ENCODE measurements at regions not wholly inside any gene's neighbourhood (a gene's known extent, or its start where the extent isn't known, plus 50 kb on each side); places are given as distances from the start of the nearest gene placed in this dataset.

DNA sequence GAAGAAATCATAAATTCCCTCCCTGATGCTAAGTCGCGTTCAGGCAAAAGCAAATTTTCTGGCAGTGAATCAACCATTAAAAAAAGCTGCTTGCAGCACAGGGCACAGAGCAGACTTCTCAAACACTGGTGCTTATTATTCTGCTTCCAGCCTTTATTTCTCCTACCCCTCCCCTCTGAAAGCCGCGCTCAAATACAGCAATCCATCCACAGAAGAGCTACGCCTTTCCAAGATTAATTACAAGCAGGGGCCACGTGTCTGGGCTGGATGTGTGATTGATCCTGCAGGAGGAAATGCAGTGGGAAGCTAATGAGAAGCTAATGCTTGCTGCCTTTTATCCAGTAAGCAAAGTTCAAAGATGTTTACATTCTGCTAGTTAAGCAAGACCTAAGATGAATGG, 134.9 kb upstream of the TOPAZ1 start:
- in situ Hi-C loops (cut with MboI; ENCODE audit: low sequenced_read_pairs) = no loop called here
- ChIA-PET POLR2A (ENCODE audit: unreplicated experiment) (no interaction called here), CTCF (no interaction called here)
- TF ChIP-seq MAZ (IDR thresholded peaks at IDR 0.05; ENCODE audit: borderline replicate concordance, low read depth, low read length) (no peak), RCOR1 (IDR thresholded peaks at IDR 0.05; ENCODE audit: insufficient replicate concordance, low read length) (no peak), RFX5 (IDR thresholded peaks at IDR 0.05; ENCODE audit: low read depth, low read length) (no peak), RAD21 (IDR thresholded peaks at IDR 0.05; ENCODE audit: low read length) (no peak), MXI1 (IDR thresholded peaks at IDR 0.05; ENCODE audit: borderline replicate concordance, low read depth, low read length) (no peak), FOS (IDR thresholded peaks at IDR 0.05; ENCODE audit: low read depth, low read length) (no peak), CEBPB (IDR thresholded peaks at IDR 0.05; ENCODE audit: low read depth, low read length) (no peak)
- TF ChIP-seq, protein P1, sequence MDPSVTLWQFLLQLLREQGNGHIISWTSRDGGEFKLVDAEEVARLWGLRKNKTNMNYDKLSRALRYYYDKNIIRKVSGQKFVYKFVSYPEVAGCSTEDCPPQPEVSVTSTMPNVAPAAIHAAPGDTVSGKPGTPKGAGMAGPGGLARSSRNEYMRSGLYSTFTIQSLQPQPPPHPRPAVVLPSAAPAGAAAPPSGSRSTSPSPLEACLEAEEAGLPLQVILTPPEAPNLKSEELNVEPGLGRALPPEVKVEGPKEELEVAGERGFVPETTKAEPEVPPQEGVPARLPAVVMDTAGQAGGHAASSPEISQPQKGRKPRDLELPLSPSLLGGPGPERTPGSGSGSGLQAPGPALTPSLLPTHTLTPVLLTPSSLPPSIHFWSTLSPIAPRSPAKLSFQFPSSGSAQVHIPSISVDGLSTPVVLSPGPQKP (IDR thresholded peaks at IDR 0.05; ENCODE audit: borderline replicate concordance, low read depth, low read length) = no peak
- TF ChIP-seq, protein P2, sequence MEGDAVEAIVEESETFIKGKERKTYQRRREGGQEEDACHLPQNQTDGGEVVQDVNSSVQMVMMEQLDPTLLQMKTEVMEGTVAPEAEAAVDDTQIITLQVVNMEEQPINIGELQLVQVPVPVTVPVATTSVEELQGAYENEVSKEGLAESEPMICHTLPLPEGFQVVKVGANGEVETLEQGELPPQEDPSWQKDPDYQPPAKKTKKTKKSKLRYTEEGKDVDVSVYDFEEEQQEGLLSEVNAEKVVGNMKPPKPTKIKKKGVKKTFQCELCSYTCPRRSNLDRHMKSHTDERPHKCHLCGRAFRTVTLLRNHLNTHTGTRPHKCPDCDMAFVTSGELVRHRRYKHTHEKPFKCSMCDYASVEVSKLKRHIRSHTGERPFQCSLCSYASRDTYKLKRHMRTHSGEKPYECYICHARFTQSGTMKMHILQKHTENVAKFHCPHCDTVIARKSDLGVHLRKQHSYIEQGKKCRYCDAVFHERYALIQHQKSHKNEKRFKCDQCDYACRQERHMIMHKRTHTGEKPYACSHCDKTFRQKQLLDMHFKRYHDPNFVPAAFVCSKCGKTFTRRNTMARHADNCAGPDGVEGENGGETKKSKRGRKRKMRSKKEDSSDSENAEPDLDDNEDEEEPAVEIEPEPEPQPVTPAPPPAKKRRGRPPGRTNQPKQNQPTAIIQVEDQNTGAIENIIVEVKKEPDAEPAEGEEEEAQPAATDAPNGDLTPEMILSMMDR (conservative IDR thresholded peaks at IDR 0.05; ENCODE audit: low read depth, low read length) = no peak
- 20% methylated on average over 2 of the region's 6 CpGs; no CpG with 5 or more reads in 1 of the 2 experiments for WGBS, 2 experiments (ENCODE audit: extremely low coverage in 2 of 2, insufficient read length in 1 of 2)
- Histone ChIP-seq H3K23ac (ENCODE audit: low read depth, low read length) (no peak overlapping the region), H4K91ac (ENCODE audit: insufficient read depth, low read depth, low read length) (no peak overlapping the region), H3K4me3 (ENCODE audit: insufficient read depth, low read depth, low read length) (no peak overlapping the region), H3K4me2 (ENCODE audit: low read depth, low read length) (no peak overlapping the region), H3K9me1 (ENCODE audit: insufficient read depth, low read length) (no peaks in the 10 kb centered on the region), H2AK9ac (replicated peaks; ENCODE audit: low read depth, low read length, poor library complexity) (no peak overlapping the region), H3K27ac (ENCODE audit: insufficient read depth, low read length) (no peak overlapping the region), H2AFZ (replicated peaks; ENCODE audit: low read length, poor library complexity) (no peak overlapping the region), H2BK15ac (ENCODE audit: low read depth, low read length) (no peak overlapping the region), H3K18ac (ENCODE audit: low read depth, low read length) (no peak overlapping the region), H4K5ac (ENCODE audit: low read depth, low read length) (no peak overlapping the region), H3K27me3 (ENCODE audit: control insufficient read depth, insufficient read depth, low read length) (peaks cover 8% of the 10 kb centered on the region), H4K8ac (ENCODE audit: low read depth in 2 of 2, low read length in 2 of 2) (no peak overlapping the region), H3K36me3 (ENCODE audit: control insufficient read depth, insufficient read depth, low read length) (no peaks in the 10 kb centered on the region), H3K14ac (replicated peaks; ENCODE audit: low read depth, low read length) (no peak overlapping the region), H2AK5ac (ENCODE audit: low read depth, low read length) (no peak overlapping the region), H4K20me1 (ENCODE audit: insufficient read depth, low read length) (no peaks in the 10 kb centered on the region), H3K4ac (ENCODE audit: low read depth, low read length) (no peak overlapping the region), H2BK20ac (ENCODE audit: low read depth, low read length) (no peak overlapping the region), H2BK120ac (ENCODE audit: low read depth, low read length) (no peak overlapping the region), H3K9me3 (ENCODE audit: control insufficient read depth, insufficient read depth, low read length) (no peaks in the 10 kb centered on the region), H3K79me1 (ENCODE audit: low read depth in 1 of 2, low read length in 2 of 2) (no peaks in the 10 kb centered on the region), H2BK5ac (ENCODE audit: low read depth, low read length, poor library complexity, severe bottlenecking) (no peak overlapping the region), H3K9ac (ENCODE audit: low read depth, low read length) (no peak overlapping the region), H3K56ac (ENCODE audit: extremely low read depth, insufficient read depth, low read length) (no peak overlapping the region), H3K4me1 (ENCODE audit: control insufficient read depth, insufficient read depth, low read length) (no peaks in the 10 kb centered on the region)
- DNase-seq = no peak
- no peak for ATAC-seq (ENCODE audit: low read depth)
- BruUV-seq (replicated peaks) = no TSS peak
- intact Hi-C loops (cut with micrococcal nuclease) = no loop called here
- dilution Hi-C loops (cut with HindIII; ENCODE audit: low sequenced_read_pairs, unreplicated experiment) = no loop called here

All from IMR-90 (cell line).